ENCODE measurements at regions not wholly inside any gene's neighbourhood (a gene's known extent, or its start where the extent isn't known, plus 50 kb on each side); places are given as distances from the start of the nearest gene placed in this dataset.
A peak's percentile ranks its signal among the peaks of the same experiment; 100 is the strongest.

DNA sequence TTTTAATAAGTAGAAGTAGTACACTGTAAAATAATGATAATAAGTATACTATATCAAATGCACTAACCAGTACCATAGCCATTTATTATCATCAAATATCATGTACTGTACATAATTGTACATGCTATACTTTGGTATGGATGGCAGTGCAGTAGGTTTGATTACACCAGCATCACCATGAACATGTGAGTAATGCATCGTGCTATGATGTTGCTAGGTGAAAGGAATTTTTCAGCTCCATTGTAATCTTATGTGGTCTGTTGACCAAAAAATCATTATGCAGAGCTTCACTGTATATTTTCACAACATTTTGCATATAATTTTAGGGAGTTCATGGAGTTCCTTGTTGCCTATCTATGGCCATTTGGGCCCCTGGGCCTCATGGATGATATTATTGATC, 72.2 kb upstream of the HMHB1 start:
- H3K36me3 ChIP-seq (ENCODE audit: control insufficient read depth, low read length): no peaks in the 10 kb centered on the region
- H3K4me3 ChIP-seq (ENCODE audit: low read length): no peak overlapping the region
- H3K4me1 ChIP-seq (ENCODE audit: control insufficient read depth, low read length): peaks cover 20% of the 10 kb centered on the region
- no peaks in the 10 kb centered on the region for H3F3A ChIP-seq (ENCODE audit: control insufficient read depth, insufficient read depth)
- H3K4me2 ChIP-seq (ENCODE audit: low read length): no peak overlapping the region
- no peaks in the 10 kb centered on the region for H3K79me2 ChIP-seq (ENCODE audit: control insufficient read depth, low read length)
- no peak overlapping the region for H3K27ac ChIP-seq (ENCODE audit: low read depth, low read length)
- H3K9me2 ChIP-seq (replicated peaks; ENCODE audit: control insufficient read depth, low read length): no peaks in the 10 kb centered on the region
- H3K9me3 ChIP-seq (ENCODE audit: control insufficient read depth, insufficient read depth, low read length): no peaks in the 10 kb centered on the region
- TF ChIP-seq, protein P1, sequence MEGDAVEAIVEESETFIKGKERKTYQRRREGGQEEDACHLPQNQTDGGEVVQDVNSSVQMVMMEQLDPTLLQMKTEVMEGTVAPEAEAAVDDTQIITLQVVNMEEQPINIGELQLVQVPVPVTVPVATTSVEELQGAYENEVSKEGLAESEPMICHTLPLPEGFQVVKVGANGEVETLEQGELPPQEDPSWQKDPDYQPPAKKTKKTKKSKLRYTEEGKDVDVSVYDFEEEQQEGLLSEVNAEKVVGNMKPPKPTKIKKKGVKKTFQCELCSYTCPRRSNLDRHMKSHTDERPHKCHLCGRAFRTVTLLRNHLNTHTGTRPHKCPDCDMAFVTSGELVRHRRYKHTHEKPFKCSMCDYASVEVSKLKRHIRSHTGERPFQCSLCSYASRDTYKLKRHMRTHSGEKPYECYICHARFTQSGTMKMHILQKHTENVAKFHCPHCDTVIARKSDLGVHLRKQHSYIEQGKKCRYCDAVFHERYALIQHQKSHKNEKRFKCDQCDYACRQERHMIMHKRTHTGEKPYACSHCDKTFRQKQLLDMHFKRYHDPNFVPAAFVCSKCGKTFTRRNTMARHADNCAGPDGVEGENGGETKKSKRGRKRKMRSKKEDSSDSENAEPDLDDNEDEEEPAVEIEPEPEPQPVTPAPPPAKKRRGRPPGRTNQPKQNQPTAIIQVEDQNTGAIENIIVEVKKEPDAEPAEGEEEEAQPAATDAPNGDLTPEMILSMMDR (IDR thresholded peaks at IDR 0.05; ENCODE audit: low read depth, low read length, poor library complexity, severe bottlenecking): no peak
- TF ChIP-seq EZH2phosphoT487 (IDR thresholded peaks at IDR 0.05; ENCODE audit: borderline replicate concordance, low read length): no peak
- no peaks in the 10 kb centered on the region for H4K20me1 ChIP-seq (ENCODE audit: control insufficient read depth, insufficient read depth, low read depth, low read length)
- no peaks in the 10 kb centered on the region for H3K27me3 ChIP-seq (ENCODE audit: control insufficient read depth, low read length)

DNA sequence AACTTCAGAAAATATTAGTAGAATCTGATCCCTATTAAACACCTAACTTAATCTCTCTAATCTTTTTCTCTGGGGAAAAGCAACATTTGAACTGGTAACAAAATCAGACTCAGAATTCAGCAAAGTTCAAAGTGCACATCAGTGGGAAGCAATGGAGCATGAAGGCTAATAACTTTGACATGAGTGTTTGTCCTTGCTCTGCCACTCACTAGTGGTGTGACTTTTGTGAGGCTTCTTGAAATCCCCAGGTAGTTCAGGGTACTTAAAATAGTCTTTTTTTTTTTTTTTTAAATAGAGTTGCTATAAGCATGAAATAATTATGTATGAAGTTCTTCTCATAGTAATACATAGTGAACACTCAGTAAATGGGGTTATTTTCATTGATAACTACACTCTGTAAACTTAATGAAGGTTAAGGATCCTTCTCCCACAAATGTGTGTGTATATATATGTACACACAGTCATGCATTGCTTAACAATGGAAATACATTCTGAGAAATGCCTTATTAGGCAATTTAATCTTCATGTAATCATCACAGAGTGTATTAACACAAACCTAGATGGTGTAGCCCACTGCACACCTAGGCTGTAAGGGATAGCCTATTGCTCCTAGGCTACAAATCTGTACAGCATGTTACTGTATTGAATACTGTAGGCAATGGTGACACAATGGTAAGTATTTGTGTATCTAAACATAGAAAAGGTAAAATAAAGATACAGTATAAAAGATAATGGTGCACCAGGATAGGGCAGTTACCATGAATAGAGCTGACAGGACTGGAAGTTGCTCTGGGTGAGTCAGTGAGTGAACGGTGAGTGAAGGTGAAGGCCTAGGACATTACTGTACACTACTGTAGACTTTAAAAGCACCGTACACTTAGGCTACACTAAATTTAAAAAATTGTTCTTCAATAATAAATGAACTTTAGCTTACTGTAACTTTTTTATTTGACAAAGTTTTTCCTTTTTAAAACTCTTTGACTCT, 73.3 kb upstream of the HMHB1 start:
- no peak for TF ChIP-seq EZH2phosphoT487 (IDR thresholded peaks at IDR 0.05; ENCODE audit: borderline replicate concordance, low read length)
- TF ChIP-seq, protein P1 (IDR thresholded peaks at IDR 0.05; ENCODE audit: low read depth, low read length, poor library complexity, severe bottlenecking): no peak
- Histone ChIP-seq H3K9me3 (ENCODE audit: control insufficient read depth, insufficient read depth, low read length) (no peaks in the 10 kb centered on the region), H4K20me1 (ENCODE audit: control insufficient read depth, insufficient read depth, low read depth, low read length) (no peaks in the 10 kb centered on the region), H3K4me1 (ENCODE audit: control insufficient read depth, low read length) (peaks cover 20% of the 10 kb centered on the region), H3K4me3 (ENCODE audit: low read length) (no peak overlapping the region), H3K9me2 (replicated peaks; ENCODE audit: control insufficient read depth, low read length) (no peaks in the 10 kb centered on the region), H3K27me3 (ENCODE audit: control insufficient read depth, low read length) (no peaks in the 10 kb centered on the region), H3K36me3 (ENCODE audit: control insufficient read depth, low read length) (no peaks in the 10 kb centered on the region), H3K4me2 (ENCODE audit: low read length) (0 out of 2 replicates have a peak overlapping the region, but pooled peaks have one; percentile 8), H3F3A (ENCODE audit: control insufficient read depth, insufficient read depth) (no peaks in the 10 kb centered on the region), H3K27ac (ENCODE audit: low read depth, low read length) (no peak overlapping the region), H3K79me2 (ENCODE audit: control insufficient read depth, low read length) (no peaks in the 10 kb centered on the region)

DNA sequence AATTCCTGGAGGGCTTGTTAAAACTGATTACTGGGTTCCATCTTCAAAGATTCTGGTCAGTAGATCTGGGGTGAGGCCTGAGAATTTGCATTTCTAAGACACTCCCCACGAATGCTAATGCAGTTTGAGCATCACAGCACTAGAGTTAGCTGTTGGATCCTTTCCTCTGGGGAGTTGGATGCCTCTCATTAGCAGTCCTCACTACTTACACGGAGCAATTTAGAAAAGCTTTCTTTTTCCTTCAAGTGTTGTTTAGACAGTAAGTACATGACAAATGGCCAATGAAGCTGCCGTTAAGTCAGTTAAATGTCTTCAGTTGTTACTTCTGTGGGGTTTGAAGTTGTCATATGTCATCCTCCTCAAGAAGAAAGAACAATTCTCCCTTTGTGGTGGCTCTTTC, 74.9 kb upstream of the HMHB1 start:
- Histone ChIP-seq H4K20me1 (ENCODE audit: control insufficient read depth, insufficient read depth, low read depth, low read length) (no peaks in the 10 kb centered on the region), H3K9me2 (replicated peaks; ENCODE audit: control insufficient read depth, low read length) (no peaks in the 10 kb centered on the region), H3K4me1 (ENCODE audit: control insufficient read depth, low read length) (peaks cover 20% of the 10 kb centered on the region), H3K79me2 (ENCODE audit: control insufficient read depth, low read length) (no peaks in the 10 kb centered on the region), H3F3A (ENCODE audit: control insufficient read depth, insufficient read depth) (no peaks in the 10 kb centered on the region), H3K4me3 (ENCODE audit: low read length) (no peak overlapping the region), H3K27ac (ENCODE audit: low read depth, low read length) (no peak overlapping the region), H3K36me3 (ENCODE audit: control insufficient read depth, low read length) (no peaks in the 10 kb centered on the region), H3K9me3 (ENCODE audit: control insufficient read depth, insufficient read depth, low read length) (no peaks in the 10 kb centered on the region), H3K4me2 (ENCODE audit: low read length) (no peak overlapping the region), H3K27me3 (ENCODE audit: control insufficient read depth, low read length) (no peaks in the 10 kb centered on the region)
- TF ChIP-seq, protein P1 (IDR thresholded peaks at IDR 0.05; ENCODE audit: low read depth, low read length, poor library complexity, severe bottlenecking): no peak
- no peak for TF ChIP-seq EZH2phosphoT487 (IDR thresholded peaks at IDR 0.05; ENCODE audit: borderline replicate concordance, low read length)

Data from DOHH2 (cell line).